ENCODE measurements at regions not wholly inside any gene's neighbourhood (a gene's known extent, or its start where the extent isn't known, plus 50 kb on each side); places are given as distances from the start of the nearest gene placed in this dataset.

- TF ChIP-seq, protein P1, sequence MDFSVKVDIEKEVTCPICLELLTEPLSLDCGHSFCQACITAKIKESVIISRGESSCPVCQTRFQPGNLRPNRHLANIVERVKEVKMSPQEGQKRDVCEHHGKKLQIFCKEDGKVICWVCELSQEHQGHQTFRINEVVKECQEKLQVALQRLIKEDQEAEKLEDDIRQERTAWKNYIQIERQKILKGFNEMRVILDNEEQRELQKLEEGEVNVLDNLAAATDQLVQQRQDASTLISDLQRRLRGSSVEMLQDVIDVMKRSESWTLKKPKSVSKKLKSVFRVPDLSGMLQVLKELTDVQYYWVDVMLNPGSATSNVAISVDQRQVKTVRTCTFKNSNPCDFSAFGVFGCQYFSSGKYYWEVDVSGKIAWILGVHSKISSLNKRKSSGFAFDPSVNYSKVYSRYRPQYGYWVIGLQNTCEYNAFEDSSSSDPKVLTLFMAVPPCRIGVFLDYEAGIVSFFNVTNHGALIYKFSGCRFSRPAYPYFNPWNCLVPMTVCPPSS (IDR thresholded peaks at IDR 0.05), result no peak
- TF ChIP-seq PHF5A (CRISPR knock-in tag; IDR thresholded peaks at IDR 0.05; ENCODE audit: low read depth, unreplicated experiment) (no peak), HOXA7 (CRISPR knock-in tag; IDR thresholded peaks at IDR 0.05) (no peak), ZNF446 (CRISPR knock-in tag; IDR thresholded peaks at IDR 0.05) (no peak), ATF4 (CRISPR knock-in tag; IDR thresholded peaks at IDR 0.05) (no peak), ZNF7 (CRISPR knock-in tag; IDR thresholded peaks at IDR 0.05) (peak; percentile 88), KLF9 (CRISPR knock-in tag; IDR thresholded peaks at IDR 0.05; ENCODE audit: low read depth) (0 out of 2 replicates have a peak, but pooled peaks have one; percentile 27), ZNF350 (CRISPR knock-in tag; IDR thresholded peaks at IDR 0.05; ENCODE audit: borderline replicate concordance, low read depth) (peak; percentile 53; the same call in 1 of the 2 replicates), NCOR1 (IDR thresholded peaks at IDR 0.05; ENCODE audit: borderline replicate concordance, low read length) (peak; percentile 79; the same call in 1 of the 2 replicates), ZNF496 (CRISPR knock-in tag; IDR thresholded peaks at IDR 0.05; ENCODE audit: insufficient replicate concordance) (no peak), IRF2 (CRISPR knock-in tag; IDR thresholded peaks at IDR 0.05) (peak; percentile 68), KDM6A (CRISPR knock-in tag; IDR thresholded peaks at IDR 0.05; ENCODE audit: low read depth) (peak; percentile 82), ZBTB34 (CRISPR knock-in tag; IDR thresholded peaks at IDR 0.05) (no peak), CHD4 (IDR thresholded peaks at IDR 0.05; ENCODE audit: borderline replicate concordance, low read length) (peak; percentile 94; the same call in 1 of the 2 replicates), SNAPC5 (CRISPR knock-in tag; IDR thresholded peaks at IDR 0.05; ENCODE audit: borderline replicate concordance) (no peak), ZNF879 (CRISPR knock-in tag; IDR thresholded peaks at IDR 0.05) (no peak), MXI1 (IDR thresholded peaks at IDR 0.05; ENCODE audit: borderline replicate concordance, low read depth, low read length) (0 out of 3 replicates have a peak, but pooled peaks have one; percentile 35), KDM2A (CRISPR knock-in tag; IDR thresholded peaks at IDR 0.05; ENCODE audit: borderline replicate concordance, low read depth) (peak; percentile 50; the same call in 1 of the 2 replicates), DPF2 (CRISPR knock-in tag; IDR thresholded peaks at IDR 0.05; ENCODE audit: borderline replicate concordance, low read depth) (peak; percentile 84), ETV6 (CRISPR knock-in tag; conservative IDR thresholded peaks at IDR 0.05) (no peak), SRSF4 (IDR thresholded peaks at IDR 0.05; ENCODE audit: low read depth, low read length, poor library complexity, severe bottlenecking) (no peak), ATAD3A (CRISPR knock-in tag; IDR thresholded peaks at IDR 0.05) (no peak), SATB2 (CRISPR knock-in tag; IDR thresholded peaks at IDR 0.05) (0 out of 2 replicates have a peak, but pooled peaks have one; percentile 8), HOXD1 (CRISPR knock-in tag; IDR thresholded peaks at IDR 0.05) (no peak), PRPF4 (IDR thresholded peaks at IDR 0.05; ENCODE audit: low read depth, low read length, poor library complexity, severe bottlenecking) (no peak), IKZF1 (IDR thresholded peaks at IDR 0.05) (no peak), ZNF3 (CRISPR knock-in tag; IDR thresholded peaks at IDR 0.05) (peak; percentile 93)
Measured at GRCh38 chr2:38496927-38497669, 105.6 kb downstream of the HNRNPLL start (continued).
